Fibroblast of lung (primary cell): ENCODE measurements at regions not wholly inside any gene's neighbourhood (a gene's known extent, or its start where the extent isn't known, plus 50 kb on each side); places are given as distances from the start of the nearest gene placed in this dataset.

ENCODE experiments used
- DNase-seq, 2 donors: peaks; one replicate each; pipeline versions ENCODE4 v3.0.0 to v3.0.0-alpha.2; 2010; ENCODE audit warnings: low read depth in 2 of 2
- H2AFZ ChIP-seq: 2 replicates; pipeline ENCODE4 v1.5.1; 2012; ENCODE audit warnings: low read length, control low read depth, inconsistent platforms
- H3K27ac ChIP-seq: 2 replicates; pipeline ENCODE4 v1.5.1; 2011; ENCODE audit warnings: low read length, control low read depth; ENCODE audit not compliant: insufficient read depth
- H3K27me3 ChIP-seq: 2 replicates; pipeline ENCODE4 v1.5.1; 2011; ENCODE audit warnings: mild to moderate bottlenecking, low read length; ENCODE audit not compliant: control insufficient read depth, insufficient read depth
- H3K36me3 ChIP-seq: 2 replicates; pipeline ENCODE4 v1.5.1; 2011; ENCODE audit warnings: low read length; ENCODE audit not compliant: control insufficient read depth, insufficient read depth
- H3K4me1 ChIP-seq: 2 replicates; pipeline ENCODE4 v1.5.1; 2011; ENCODE audit warnings: low read length; ENCODE audit not compliant: control insufficient read depth, insufficient read depth; ENCODE audit errors: extremely low read depth
- H3K4me2 ChIP-seq: 2 replicates; pipeline ENCODE4 v1.5.1; 2011; ENCODE audit warnings: low read length, control low read depth; ENCODE audit not compliant: insufficient read depth; ENCODE audit errors: extremely low read depth
- H3K4me3 ChIP-seq, 4 experiments: fragments of 200-600 bp in 1 of 4; sonication (generic) in 1 of 4; replicated peaks in 1 of 4; 2 replicates each; pipeline ENCODE4 v1.5.1; 2011 to 2016; ENCODE audit warnings: low read length in 4 of 4, low read depth in 3 of 4, mild to moderate bottlenecking in 3 of 4, control low read depth in 2 of 4, inconsistent platforms in 1 of 4, mixed read lengths in 1 of 4; ENCODE audit not compliant: insufficient read depth in 1 of 4; ENCODE audit errors: control extremely low read depth in 1 of 4
- H3K79me2 ChIP-seq: 2 replicates; pipeline ENCODE4 v1.5.1; 2012; ENCODE audit warnings: mild to moderate bottlenecking, low read length, inconsistent platforms; ENCODE audit not compliant: control insufficient read depth, insufficient read depth
- H3K9ac ChIP-seq: 2 replicates; pipeline ENCODE4 v1.5.1; 2011; ENCODE audit warnings: mild to moderate bottlenecking, low read length, control low read depth; ENCODE audit not compliant: insufficient read depth
- H3K9me3 ChIP-seq: 2 replicates; pipeline ENCODE4 v1.5.1; 2012; ENCODE audit warnings: low read depth, low read length; ENCODE audit not compliant: control insufficient read depth, insufficient read depth
- H4K20me1 ChIP-seq: 2 replicates; pipeline ENCODE4 v1.5.1; 2011; ENCODE audit warnings: low read length; ENCODE audit not compliant: control insufficient read depth, insufficient read depth; ENCODE audit errors: extremely low read depth
- CTCF ChIP-seq, 2 donors: IDR thresholded peaks in 1 of 2; conservative IDR thresholded peaks in 1 of 2; 1 replicate in 1 of 2; 2 replicates in 1 of 2; pipeline ENCODE4 v1.5.1; 2011 to 2012; ENCODE audit warnings: low read length in 2 of 2, control low read depth in 1 of 2, inconsistent platforms in 1 of 2, low read depth in 1 of 2, mild to moderate bottlenecking in 1 of 2
- EZH2 ChIP-seq: IDR thresholded peaks from 2 replicates; pipeline ENCODE4 v1.5.1; 2012; ENCODE audit warnings: low read length, control low read depth, mild to moderate bottlenecking; ENCODE audit errors: missing control alignments

DNA sequence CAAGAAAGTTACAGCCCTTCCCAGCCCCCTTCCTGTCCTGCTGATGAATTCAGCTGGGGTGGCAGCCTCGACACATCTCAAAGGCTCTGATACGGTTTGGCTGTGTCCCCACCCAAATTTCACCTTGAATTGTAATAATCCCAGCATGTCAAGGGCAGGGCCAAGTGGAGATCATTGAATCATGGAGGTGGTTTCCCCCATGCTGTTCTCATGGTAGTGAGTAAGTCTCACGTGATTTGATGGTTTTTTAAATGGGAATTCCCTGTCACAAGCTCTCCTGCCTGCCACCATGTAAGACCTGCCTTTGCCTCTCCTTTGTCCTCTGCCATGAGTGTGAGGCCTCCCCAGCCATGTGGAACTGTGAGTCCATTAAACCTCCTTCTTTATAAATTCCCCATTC, 163.2 kb upstream of the FOXF1 start:
- no peak for DNase-seq
- TF ChIP-seq EZH2 = no peak
- no peak for TF ChIP-seq CTCF (conservative IDR thresholded peaks at IDR 0.05 in 1 of 2, IDR thresholded peaks at IDR 0.05 in 1 of 2; ENCODE audit: low read depth in 1 of 2, low read length in 2 of 2)
- Histone ChIP-seq H3K4me2 (no peak overlapping the region), H3K36me3 (no peaks in the 10 kb centered on the region), H2AFZ (no peak overlapping the region), H3K9ac (no peak overlapping the region), H3K79me2 (no peaks in the 10 kb centered on the region), H3K4me1 (peaks cover 13% of the 10 kb centered on the region), H3K4me3 (no peak overlapping the region), H3K9me3 (no peaks in the 10 kb centered on the region), H3K27me3 (no peaks in the 10 kb centered on the region), H3K27ac (no peak overlapping the region), H4K20me1 (no peaks in the 10 kb centered on the region)

DNA sequence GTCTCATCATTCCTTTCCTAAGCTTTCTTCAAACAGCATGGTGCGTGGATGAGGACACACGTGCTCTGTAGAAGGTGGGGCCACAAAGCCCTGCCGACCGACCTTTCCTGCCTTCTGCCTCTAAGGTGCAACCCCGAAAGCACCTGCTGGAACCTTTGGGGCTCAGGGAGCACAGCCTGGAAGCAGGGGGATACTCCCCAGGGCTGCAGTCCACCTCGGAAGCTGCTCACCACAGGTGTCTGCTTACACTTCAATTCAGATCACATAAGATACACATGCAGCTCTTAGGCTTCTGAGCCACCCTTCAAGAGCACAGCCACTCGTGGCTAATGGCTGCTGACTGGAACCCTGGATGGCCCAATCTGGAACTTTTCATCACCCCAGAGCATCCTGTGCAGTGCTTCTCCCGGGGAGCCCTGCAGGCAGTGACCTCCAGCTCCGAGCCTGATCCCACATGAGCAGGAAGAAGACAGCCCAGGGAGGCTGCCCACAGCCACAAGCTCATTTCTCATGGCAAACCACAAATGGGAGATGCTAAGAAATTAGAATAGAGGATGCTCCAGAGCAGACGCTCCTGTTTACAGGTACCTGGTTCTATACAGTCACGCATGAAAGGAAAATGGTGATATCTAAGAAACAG, 162.3 kb upstream of the FOXF1 start:
- no peak overlapping the region for H3K4me3 ChIP-seq
- no peak overlapping the region for H3K4me2 ChIP-seq
- H2AFZ ChIP-seq = no peak overlapping the region
- no peaks in the 10 kb centered on the region for H4K20me1 ChIP-seq
- no peak for DNase-seq
- H3K4me1 ChIP-seq = peaks cover 12% of the 10 kb centered on the region
- no peak overlapping the region for H3K9ac ChIP-seq
- no peaks in the 10 kb centered on the region for H3K79me2 ChIP-seq
- H3K27me3 ChIP-seq = no peaks in the 10 kb centered on the region
- no peaks in the 10 kb centered on the region for H3K9me3 ChIP-seq
- H3K27ac ChIP-seq = no peak overlapping the region
- TF ChIP-seq EZH2 (no peak), CTCF (conservative IDR thresholded peaks at IDR 0.05 in 1 of 2, IDR thresholded peaks at IDR 0.05 in 1 of 2; ENCODE audit: low read depth in 1 of 2, low read length in 2 of 2) (no peak)
- H3K36me3 ChIP-seq = no peaks in the 10 kb centered on the region

DNA sequence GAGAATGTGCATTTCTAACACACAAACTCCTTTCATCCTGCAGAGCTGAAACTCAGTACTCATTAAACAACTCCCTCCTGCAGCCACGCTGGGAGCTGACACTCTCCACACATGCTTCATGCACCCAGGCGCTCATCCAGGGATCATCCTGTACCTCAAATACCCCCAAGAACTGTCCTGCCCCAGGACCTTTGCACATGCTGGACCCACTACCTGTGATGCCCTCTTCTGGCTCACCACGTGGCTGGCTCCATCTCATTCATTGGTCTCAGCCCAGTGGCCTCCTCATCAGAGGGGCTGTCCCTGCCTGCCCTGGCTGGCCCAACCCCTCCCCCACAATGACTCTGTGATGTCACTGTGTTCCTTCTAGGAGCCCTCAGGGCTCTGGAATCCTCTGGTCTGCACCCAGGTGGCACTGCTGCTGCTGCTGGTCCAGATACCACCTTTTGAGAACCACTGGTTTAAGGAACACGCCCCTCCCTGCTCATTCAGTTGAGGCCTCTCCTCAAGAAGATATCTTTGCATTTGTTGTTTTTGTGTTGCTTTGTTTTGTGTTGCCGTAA, 160.9 kb upstream of the FOXF1 start:
- H3K4me2 ChIP-seq = no peak overlapping the region
- H3K27me3 ChIP-seq = no peaks in the 10 kb centered on the region
- no peaks in the 10 kb centered on the region for H3K9me3 ChIP-seq
- H3K9ac ChIP-seq = no peak overlapping the region
- H3K79me2 ChIP-seq = no peaks in the 10 kb centered on the region
- DNase-seq = no peak
- H3K36me3 ChIP-seq = no peaks in the 10 kb centered on the region
- no peak overlapping the region for H2AFZ ChIP-seq
- no peak overlapping the region for H3K4me3 ChIP-seq
- no peaks in the 10 kb centered on the region for H4K20me1 ChIP-seq
- H3K4me1 ChIP-seq = peaks cover 7% of the 10 kb centered on the region
- no peak overlapping the region for H3K27ac ChIP-seq
- TF ChIP-seq CTCF (conservative IDR thresholded peaks at IDR 0.05 in 1 of 2, IDR thresholded peaks at IDR 0.05 in 1 of 2; ENCODE audit: low read depth in 1 of 2, low read length in 2 of 2) (no peak), EZH2 (no peak)
